GM12872 (cell line): ENCODE measurements at regions not wholly inside any gene's neighbourhood (a gene's known extent, or its start where the extent isn't known, plus 50 kb on each side); places are given as distances from the start of the nearest gene placed in this dataset.

Source experiments
- CTCF ChIP-seq: IDR thresholded peaks from 3 replicates; pipeline ENCODE4 v1.5.1; 2011; ENCODE audit warnings: low read depth, mild to moderate bottlenecking, low read length, moderate library complexity; ENCODE audit not compliant: insufficient read depth

GRCh38 chr1:113244112-113244820 lies 146.0 kb upstream of the MAGI3 start:
- no peak for TF ChIP-seq CTCF

DNA sequence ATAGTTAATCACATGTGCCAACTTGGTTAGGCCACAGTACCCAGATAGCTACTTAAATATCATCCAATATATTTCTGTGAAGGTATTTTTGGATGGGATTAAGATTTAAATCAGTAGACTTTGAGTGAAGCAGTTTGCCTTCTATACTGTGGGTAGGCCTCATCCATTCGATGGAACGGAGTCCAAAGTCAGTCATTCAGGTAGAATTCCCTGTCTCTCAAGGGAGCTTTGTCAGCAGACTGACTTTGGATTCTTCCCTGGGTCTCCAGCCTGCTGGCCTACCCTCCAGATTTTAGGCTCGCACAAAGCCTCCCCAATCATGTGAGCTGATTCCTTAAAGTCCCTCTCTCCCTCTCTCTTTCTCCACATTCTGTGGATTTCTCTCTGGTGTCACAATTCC lies 145.1 kb upstream of the MAGI3 start:
- TF ChIP-seq CTCF: no peak

DNA sequence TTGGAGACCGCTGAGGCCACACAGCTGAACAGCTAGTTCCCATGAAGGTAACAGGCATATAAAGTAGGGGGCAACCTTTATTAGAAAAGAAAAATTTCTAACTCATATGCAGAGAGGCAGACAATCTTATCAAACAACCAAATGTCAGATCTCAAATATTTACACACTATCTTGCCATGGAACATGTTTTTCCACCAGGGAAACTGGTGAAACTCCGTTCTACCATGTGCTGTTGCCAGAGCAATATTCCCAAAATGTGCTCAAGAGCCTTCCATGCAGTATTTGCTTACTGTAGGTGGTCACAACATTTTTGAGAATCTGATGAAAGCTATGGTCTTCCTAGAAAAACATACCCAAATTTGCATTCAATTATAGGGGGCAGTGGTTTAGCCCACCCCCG lies 143.4 kb upstream of the MAGI3 start:
- TF ChIP-seq CTCF: no peak

GRCh38 chr1:113247355-113247754 lies 143.0 kb upstream of the MAGI3 start:
- no peak for TF ChIP-seq CTCF

DNA sequence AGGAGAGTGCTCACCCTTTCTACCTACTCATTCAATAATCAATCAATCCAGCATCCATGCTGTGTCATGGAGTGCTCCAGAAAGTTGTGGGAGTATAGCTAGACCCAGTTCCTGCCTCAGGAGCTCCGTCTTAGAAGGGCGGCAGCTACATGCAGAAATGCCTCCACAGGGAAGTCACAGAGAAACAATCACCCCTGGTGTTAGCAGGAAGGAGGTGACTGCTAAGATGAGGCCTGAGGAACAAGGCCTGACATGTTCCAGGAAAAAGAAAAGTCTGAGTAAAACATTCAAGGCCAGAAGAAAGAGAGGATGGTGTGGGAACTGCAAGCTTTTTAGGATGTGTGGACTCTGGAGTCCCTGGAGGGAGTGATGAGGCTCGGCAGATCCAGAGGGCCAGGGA lies 142.5 kb upstream of the MAGI3 start:
- TF ChIP-seq CTCF: no peak

- TF ChIP-seq CTCF: no peak
These were observed 141.8 kb upstream of the MAGI3 start for GRCh38 chr1:113248494-113248893.

DNA sequence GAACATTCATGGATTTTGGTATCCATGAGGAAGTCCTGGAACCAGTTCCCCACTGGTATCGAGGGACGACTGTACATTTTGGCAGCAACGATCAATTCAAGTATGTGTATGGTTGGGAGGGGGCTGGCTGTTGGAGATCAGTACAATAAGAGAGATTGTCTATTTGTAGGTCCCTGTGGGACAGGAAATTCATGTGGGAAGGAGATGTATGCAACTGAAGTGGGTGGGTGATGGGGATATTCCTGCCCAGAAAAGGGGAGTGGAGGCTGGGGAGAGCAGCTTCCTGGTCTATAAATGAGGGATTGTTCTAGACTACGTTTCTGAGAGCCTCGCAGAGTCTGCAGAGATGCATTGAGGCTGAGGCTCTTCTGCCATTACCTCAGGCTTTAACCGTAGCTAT lies 140.2 kb upstream of the MAGI3 start:
- no peak for TF ChIP-seq CTCF

- no peak for TF ChIP-seq CTCF
These were observed 138.1 kb upstream of the MAGI3 start for GRCh38 chr1:113252166-113252565.
